ENCODE measurements at regions not wholly inside any gene's neighbourhood (a gene's known extent, or its start where the extent isn't known, plus 50 kb on each side); places are given as distances from the start of the nearest gene placed in this dataset.
A peak's percentile ranks its signal among the peaks of the same experiment; 100 is the strongest.

- Histone ChIP-seq H3K9me3 (no peaks in the 10 kb centered on the region), H3K27me3 (no peaks in the 10 kb centered on the region), H3K4me1 (peaks cover 0 to 13% of the 10 kb centered on the region in 2 donors), H3K4me3 (no peak overlapping the region), H3K36me3 (no peaks in the 10 kb centered on the region), H3K27ac (no peak overlapping the region)
- no peak for DNase-seq
- intact Hi-C loops (cut with DNase I) = no loop called here
- ATAC-seq = peak; percentile 41
- TF ChIP-seq CTCF (IDR thresholded peaks at IDR 0.05) = no peak
Observed at GRCh38 chr1:108043707-108044106, 78.7 kb upstream of the VAV3 start.

- ATAC-seq (no peak), DNase-seq (no peak)
- Histone ChIP-seq H3K27ac (no peak overlapping the region), H3K4me3 (no peak overlapping the region), H3K4me1 (peaks cover 0 to 10% of the 10 kb centered on the region in 2 donors), H3K36me3 (no peaks in the 10 kb centered on the region), H3K9me3 (no peaks in the 10 kb centered on the region), H3K27me3 (no peaks in the 10 kb centered on the region)
- no peak for TF ChIP-seq CTCF (IDR thresholded peaks at IDR 0.05)
- intact Hi-C loops (cut with DNase I) = no loop called here
Observed at GRCh38 chr1:108042610-108043009, 77.6 kb upstream of the VAV3 start.

GRCh38 chr1:108041360-108042142 lies 76.6 kb upstream of the VAV3 start:
- no peak overlapping the region for H3K4me3 ChIP-seq
- no peak for TF ChIP-seq CTCF (IDR thresholded peaks at IDR 0.05)
- peak in 1 of 4 donors; percentile 36 for DNase-seq
- intact Hi-C loops (cut with DNase I) = no loop called here
- no peak for ATAC-seq
- no peaks in the 10 kb centered on the region for H3K27me3 ChIP-seq
- no peak overlapping the region for H3K27ac ChIP-seq
- no peaks in the 10 kb centered on the region for H3K9me3 ChIP-seq
- no peaks in the 10 kb centered on the region for H3K36me3 ChIP-seq
- H3K4me1 ChIP-seq = peaks cover 0 to 10% of the 10 kb centered on the region in 2 donors

- no peaks in the 10 kb centered on the region for H3K36me3 ChIP-seq
- no peak for DNase-seq
- H3K27me3 ChIP-seq = no peaks in the 10 kb centered on the region
- intact Hi-C loops (cut with DNase I) = no loop called here
- peak overlapping the region in 1 of 2 donors; percentile 24 for H3K27ac ChIP-seq
- ATAC-seq = no peak
- no peaks in the 10 kb centered on the region for H3K9me3 ChIP-seq
- no peak overlapping the region for H3K4me3 ChIP-seq
- TF ChIP-seq CTCF (IDR thresholded peaks at IDR 0.05) = no peak
- peaks cover 0 to 9% of the 10 kb centered on the region in 2 donors for H3K4me1 ChIP-seq
Observed at GRCh38 chr1:108038653-108039236, 73.8 kb upstream of the VAV3 start.

- intact Hi-C loops (cut with DNase I) = no loop called here
- TF ChIP-seq CTCF (IDR thresholded peaks at IDR 0.05) = no peak
- ATAC-seq = no peak
Observed at GRCh38 chr1:108036796-108037562, 72.0 kb upstream of the VAV3 start.

More at GRCh38 chr1:108036796-108037562, 72.0 kb upstream of the VAV3 start:
- H3K4me3 ChIP-seq = no peak overlapping the region
- H3K4me1 ChIP-seq = peaks cover 0 to 5% of the 10 kb centered on the region in 2 donors
- no peaks in the 10 kb centered on the region for H3K9me3 ChIP-seq
- no peaks in the 10 kb centered on the region for H3K27me3 ChIP-seq
- no peak for DNase-seq
- H3K36me3 ChIP-seq = no peaks in the 10 kb centered on the region
- no peak overlapping the region for H3K27ac ChIP-seq
